Astrocyte of the cerebellum (primary cell): ENCODE measurements at regions not wholly inside any gene's neighbourhood (a gene's known extent, or its start where the extent isn't known, plus 50 kb on each side); places are given as distances from the start of the nearest gene placed in this dataset.

Experiments used
- DNase-seq: peaks from one replicate; pipeline ENCODE4 v3.0.0-alpha.2; 2011; ENCODE audit warnings: low read depth
- H3K4me3 ChIP-seq: 2 replicates; pipeline ENCODE4 v1.5.1; 2011; ENCODE audit warnings: mild to moderate bottlenecking, low read depth, low read length, moderate library complexity
- CTCF ChIP-seq: IDR thresholded peaks from 2 replicates; pipeline ENCODE4 v1.5.1; 2012; ENCODE audit warnings: low read length, low read depth, moderate library complexity, mild to moderate bottlenecking; ENCODE audit errors: missing control alignments
- in situ Hi-C: cut with HindIII; loops from 2 replicates; pipeline ENCODE4 v1.10.0; 2017; ENCODE audit warnings: low sequenced_read_pairs

- peak; percentile 38 for DNase-seq
- TF ChIP-seq CTCF = no peak
- H3K4me3 ChIP-seq = no peak overlapping the region
- in situ Hi-C loops = no loop called here
Observed at GRCh38 chr21:39048064-39048463, 135.2 kb downstream of the PSMG1 start.

- H3K4me3 ChIP-seq = no peak overlapping the region
- TF ChIP-seq CTCF = no peak
- DNase-seq = no peak
- in situ Hi-C loops = no loop called here
Observed at GRCh38 chr21:39047046-39047445, 136.2 kb downstream of the PSMG1 start.

GRCh38 chr21:39046236-39046916, 136.9 kb downstream of the PSMG1 start:
- no peak overlapping the region for H3K4me3 ChIP-seq
- DNase-seq = no peak
- TF ChIP-seq CTCF = no peak
- in situ Hi-C loops = no loop called here

GRCh38 chr21:39041816-39042215, 141.4 kb downstream of the PSMG1 start:
- no peak for TF ChIP-seq CTCF
- no peak for DNase-seq
- in situ Hi-C loops = no loop called here
- H3K4me3 ChIP-seq = no peak overlapping the region

- no peak for TF ChIP-seq CTCF
- H3K4me3 ChIP-seq = no peak overlapping the region
- in situ Hi-C loops = no loop called here
- no peak for DNase-seq
Observed at GRCh38 chr21:39040494-39041110, 142.6 kb downstream of the PSMG1 start.

- in situ Hi-C loops = loop anchor here (10.0 kb wide), 1 partner anchor 213 kb away; no protein-coding TSS in a partner anchor
- no peak overlapping the region for H3K4me3 ChIP-seq
- TF ChIP-seq CTCF = no peak
- DNase-seq = no peak
Observed at GRCh38 chr21:39037807-39038405, 145.3 kb downstream of the PSMG1 start.
